Fibroblast of lung (primary cell): ENCODE measurements at regions not wholly inside any gene's neighbourhood (a gene's known extent, or its start where the extent isn't known, plus 50 kb on each side); places are given as distances from the start of the nearest gene placed in this dataset.

Experiments
- DNase-seq, 2 donors: peaks; one replicate each; pipeline versions ENCODE4 v3.0.0 to v3.0.0-alpha.2; 2010; ENCODE audit warnings: low read depth in 2 of 2
- H2AFZ ChIP-seq: 2 replicates; pipeline ENCODE4 v1.5.1; 2012; ENCODE audit warnings: low read length, control low read depth, inconsistent platforms
- H3K27ac ChIP-seq: 2 replicates; pipeline ENCODE4 v1.5.1; 2011; ENCODE audit warnings: low read length, control low read depth; ENCODE audit not compliant: insufficient read depth
- H3K27me3 ChIP-seq: 2 replicates; pipeline ENCODE4 v1.5.1; 2011; ENCODE audit warnings: mild to moderate bottlenecking, low read length; ENCODE audit not compliant: control insufficient read depth, insufficient read depth
- H3K36me3 ChIP-seq: 2 replicates; pipeline ENCODE4 v1.5.1; 2011; ENCODE audit warnings: low read length; ENCODE audit not compliant: control insufficient read depth, insufficient read depth
- H3K4me1 ChIP-seq: 2 replicates; pipeline ENCODE4 v1.5.1; 2011; ENCODE audit warnings: low read length; ENCODE audit not compliant: control insufficient read depth, insufficient read depth; ENCODE audit errors: extremely low read depth
- H3K4me2 ChIP-seq: 2 replicates; pipeline ENCODE4 v1.5.1; 2011; ENCODE audit warnings: low read length, control low read depth; ENCODE audit not compliant: insufficient read depth; ENCODE audit errors: extremely low read depth
- H3K4me3 ChIP-seq, 4 experiments: fragments of 200-600 bp in 1 of 4; sonication (generic) in 1 of 4; replicated peaks in 1 of 4; 2 replicates each; pipeline ENCODE4 v1.5.1; 2011 to 2016; ENCODE audit warnings: low read length in 4 of 4, low read depth in 3 of 4, mild to moderate bottlenecking in 3 of 4, control low read depth in 2 of 4, inconsistent platforms in 1 of 4, mixed read lengths in 1 of 4; ENCODE audit not compliant: insufficient read depth in 1 of 4; ENCODE audit errors: control extremely low read depth in 1 of 4
- H3K79me2 ChIP-seq: 2 replicates; pipeline ENCODE4 v1.5.1; 2012; ENCODE audit warnings: mild to moderate bottlenecking, low read length, inconsistent platforms; ENCODE audit not compliant: control insufficient read depth, insufficient read depth
- H3K9ac ChIP-seq: 2 replicates; pipeline ENCODE4 v1.5.1; 2011; ENCODE audit warnings: mild to moderate bottlenecking, low read length, control low read depth; ENCODE audit not compliant: insufficient read depth
- H3K9me3 ChIP-seq: 2 replicates; pipeline ENCODE4 v1.5.1; 2012; ENCODE audit warnings: low read depth, low read length; ENCODE audit not compliant: control insufficient read depth, insufficient read depth
- H4K20me1 ChIP-seq: 2 replicates; pipeline ENCODE4 v1.5.1; 2011; ENCODE audit warnings: low read length; ENCODE audit not compliant: control insufficient read depth, insufficient read depth; ENCODE audit errors: extremely low read depth
- CTCF ChIP-seq, 2 donors: IDR thresholded peaks in 1 of 2; conservative IDR thresholded peaks in 1 of 2; 1 replicate in 1 of 2; 2 replicates in 1 of 2; pipeline ENCODE4 v1.5.1; 2011 to 2012; ENCODE audit warnings: low read length in 2 of 2, control low read depth in 1 of 2, inconsistent platforms in 1 of 2, low read depth in 1 of 2, mild to moderate bottlenecking in 1 of 2
- EZH2 ChIP-seq: IDR thresholded peaks from 2 replicates; pipeline ENCODE4 v1.5.1; 2012; ENCODE audit warnings: low read length, control low read depth, mild to moderate bottlenecking; ENCODE audit errors: missing control alignments

- H3K27ac ChIP-seq, result no peak overlapping the region
- no peak for DNase-seq
- H4K20me1 ChIP-seq, result no peaks in the 10 kb centered on the region
- no peaks in the 10 kb centered on the region for H3K79me2 ChIP-seq
- H2AFZ ChIP-seq, result no peak overlapping the region
- H3K9me3 ChIP-seq, result no peaks in the 10 kb centered on the region
- no peaks in the 10 kb centered on the region for H3K36me3 ChIP-seq
- no peak for TF ChIP-seq EZH2
- H3K4me2 ChIP-seq, result no peak overlapping the region
- no peaks in the 10 kb centered on the region for H3K27me3 ChIP-seq
- H3K9ac ChIP-seq, result no peak overlapping the region
- H3K4me3 ChIP-seq, result no peak overlapping the region
- H3K4me1 ChIP-seq, result no peaks in the 10 kb centered on the region
Observed at GRCh38 chr4:19151684-19152083, 1100.0 kb upstream of the SLIT2 start.

- Histone ChIP-seq H3K9me3 (no peaks in the 10 kb centered on the region), H2AFZ (no peak overlapping the region), H4K20me1 (no peaks in the 10 kb centered on the region), H3K4me3 (no peak overlapping the region), H3K4me2 (no peak overlapping the region), H3K4me1 (no peaks in the 10 kb centered on the region), H3K9ac (no peak overlapping the region), H3K27me3 (no peaks in the 10 kb centered on the region), H3K27ac (no peak overlapping the region), H3K36me3 (no peaks in the 10 kb centered on the region), H3K79me2 (no peaks in the 10 kb centered on the region)
- DNase-seq, result no peak
- TF ChIP-seq CTCF (conservative IDR thresholded peaks at IDR 0.05 in 1 of 2, IDR thresholded peaks at IDR 0.05 in 1 of 2; ENCODE audit: low read depth in 1 of 2, low read length in 2 of 2) (no peak), EZH2 (no peak)
Observed at GRCh38 chr4:19146038-19146437, 1105.7 kb upstream of the SLIT2 start.

GRCh38 chr4:19135895-19136633 lies 1114.5 kb upstream of the LCORL start:
- H3K79me2 ChIP-seq, result no peaks in the 10 kb centered on the region
- peak in 1 of 2 donors; percentile 17 for DNase-seq
- no peak overlapping the region for H2AFZ ChIP-seq
- H3K36me3 ChIP-seq, result no peaks in the 10 kb centered on the region
- no peaks in the 10 kb centered on the region for H3K9me3 ChIP-seq
- H3K4me2 ChIP-seq, result no peak overlapping the region
- no peak overlapping the region for H3K4me3 ChIP-seq
- no peaks in the 10 kb centered on the region for H4K20me1 ChIP-seq
- no peak for TF ChIP-seq EZH2
- TF ChIP-seq CTCF (conservative IDR thresholded peaks at IDR 0.05 in 1 of 2, IDR thresholded peaks at IDR 0.05 in 1 of 2; ENCODE audit: low read depth in 1 of 2, low read length in 2 of 2), result no peak
- no peak overlapping the region for H3K9ac ChIP-seq
- H3K27ac ChIP-seq, result no peak overlapping the region
- H3K4me1 ChIP-seq, result no peaks in the 10 kb centered on the region
- no peaks in the 10 kb centered on the region for H3K27me3 ChIP-seq
